NT2/D1 (cell line): ENCODE measurements at regions not wholly inside any gene's neighbourhood (a gene's known extent, or its start where the extent isn't known, plus 50 kb on each side); places are given as distances from the start of the nearest gene placed in this dataset.

ENCODE experiments used
- SUZ12 ChIP-seq: IDR thresholded peaks from 2 replicates; pipeline ENCODE4 v1.6.1; 2011; ENCODE audit not compliant: insufficient read length, insufficient read depth; ENCODE audit errors: extremely low read depth
- ZNF274 ChIP-seq: IDR thresholded peaks from 2 replicates; pipeline ENCODE4 v1.6.1; 2011; ENCODE audit warnings: mild to moderate bottlenecking, low read depth, low read length

DNA sequence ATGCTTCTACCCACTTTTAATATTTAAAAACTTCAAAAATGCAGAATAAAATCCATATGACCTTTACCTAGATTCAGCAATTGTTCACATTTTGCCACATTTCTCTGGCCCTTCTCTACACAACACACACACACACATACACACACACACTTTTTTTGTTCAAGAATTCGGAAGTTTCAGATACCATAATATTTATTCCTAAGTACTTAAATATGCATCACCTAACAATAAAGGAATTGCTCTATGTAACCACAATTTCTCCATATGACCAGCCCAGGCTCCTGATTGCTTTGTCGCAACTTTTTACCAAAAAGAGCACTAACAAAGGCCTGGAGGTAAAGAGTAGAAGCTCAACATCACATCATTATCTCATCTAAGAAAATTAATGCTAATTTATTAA lies 106.6 kb downstream of the FAS start:
- TF ChIP-seq ZNF274 (no peak), SUZ12 (no peak)
